SK-N-SH treated with all-trans-retinoic acid at 6 μM for 48 hours (cell line): ENCODE measurements at regions not wholly inside any gene's neighbourhood (a gene's known extent, or its start where the extent isn't known, plus 50 kb on each side); places are given as distances from the start of the nearest gene placed in this dataset.

ENCODE experiments used
- ATAC-seq: fragments of 200-7000 bp; cut with Tn5 transposase; 3 replicates; pipeline ENCODE4 v1.9.1; 2020; ENCODE audit warnings: mild to moderate bottlenecking, moderate library complexity
- BACH2 ChIP-seq: fragments of 250-450 bp; sonication (Bioruptor Pico); IDR thresholded peaks from 2 replicates; pipeline ENCODE4 v1.9.0; 2021; ENCODE audit warnings: mild to moderate bottlenecking, borderline replicate concordance
- CREB5 ChIP-seq: fragments of 250-450 bp; sonication (Bioruptor Pico); IDR thresholded peaks from 2 replicates; pipeline ENCODE4 v1.5.1; 2020; ENCODE audit warnings: low read depth, mild to moderate bottlenecking, moderate library complexity
- CSDC2 ChIP-seq: fragments of 250-450 bp; sonication (Bioruptor Pico); IDR thresholded peaks from 2 replicates; pipeline ENCODE4 v1.5.0; 2020; ENCODE audit warnings: mild to moderate bottlenecking, moderate library complexity
- ESRRG ChIP-seq: fragments of 250-450 bp; sonication (Bioruptor Pico); IDR thresholded peaks from 2 replicates; pipeline ENCODE4 v1.6.1; 2021; ENCODE audit warnings: mild to moderate bottlenecking
- GLIS3 ChIP-seq: fragments of 250-450 bp; sonication (Bioruptor Pico); IDR thresholded peaks from 2 replicates; pipeline ENCODE4 v1.5.0; 2020; ENCODE audit warnings: mild to moderate bottlenecking, moderate library complexity
- ISL1 ChIP-seq: fragments of 250-450 bp; sonication (Bioruptor Pico); IDR thresholded peaks from 2 replicates; pipeline ENCODE4 v2.1.2; 2022; ENCODE audit warnings: mild to moderate bottlenecking, moderate library complexity
- OSR1 ChIP-seq: fragments of 250-450 bp; sonication (Bioruptor Pico); IDR thresholded peaks from 2 replicates; pipeline ENCODE4 v1.8.0; 2022; ENCODE audit warnings: moderate library complexity, mild to moderate bottlenecking, inconsistent platforms
- PATZ1 ChIP-seq: fragments of 250-450 bp; sonication (Bioruptor Pico); IDR thresholded peaks from 2 replicates; pipeline ENCODE4 v1.8.0; 2020; ENCODE audit warnings: mild to moderate bottlenecking, moderate library complexity, borderline replicate concordance
- PPARA ChIP-seq: fragments of 250-450 bp; sonication (Bioruptor Pico); IDR thresholded peaks from 2 replicates; pipeline ENCODE4 v1.5.0; 2020; ENCODE audit warnings: mild to moderate bottlenecking, borderline replicate concordance
- RARB ChIP-seq: fragments of 250-450 bp; sonication (Bioruptor Pico); IDR thresholded peaks from 2 replicates; pipeline ENCODE4 v1.8.0; 2021; ENCODE audit warnings: mild to moderate bottlenecking, moderate library complexity
- SNAI2 ChIP-seq: fragments of 250-450 bp; sonication (Bioruptor Pico); IDR thresholded peaks from 2 replicates; pipeline ENCODE4 v1.5.0; 2020; ENCODE audit warnings: mild to moderate bottlenecking, moderate library complexity
- TCF4 ChIP-seq: fragments of 250-450 bp; sonication (Bioruptor Pico); IDR thresholded peaks from 2 replicates; pipeline ENCODE4 v1.8.0; 2021; ENCODE audit warnings: mild to moderate bottlenecking, moderate library complexity, borderline replicate concordance
- TOX ChIP-seq: fragments of 250-450 bp; sonication (Bioruptor Pico); IDR thresholded peaks from 2 replicates; pipeline ENCODE4 v1.8.0; 2021; ENCODE audit warnings: mild to moderate bottlenecking, moderate library complexity, borderline replicate concordance
- TSHZ2 ChIP-seq: fragments of 250-450 bp; sonication (Bioruptor Pico); IDR thresholded peaks from 2 replicates; pipeline ENCODE4 v1.5.0; 2020; ENCODE audit warnings: mild to moderate bottlenecking, moderate library complexity
- ZC3H10 ChIP-seq: fragments of 250-450 bp; sonication (Bioruptor Pico); IDR thresholded peaks from 2 replicates; pipeline ENCODE4 v1.5.1; 2021; ENCODE audit warnings: mild to moderate bottlenecking, moderate library complexity
- ZFP3 ChIP-seq: fragments of 250-450 bp; sonication (Bioruptor Pico); IDR thresholded peaks from 2 replicates; pipeline ENCODE4 v1.5.0; 2020; ENCODE audit warnings: mild to moderate bottlenecking, moderate library complexity
- ZNF565 ChIP-seq: fragments of 450-650 bp; formaldehyde crosslinking; conservative IDR thresholded peaks from 2 replicates; pipeline ENCODE4 v1.5.0; 2020; ENCODE audit warnings: low read depth, mild to moderate bottlenecking, moderate library complexity

GRCh38 chr14:24712909-24713308, 78.9 kb upstream of the GZMB start:
- no peak for TF ChIP-seq RARB
- TF ChIP-seq PATZ1 (CRISPR knock-in tag): no peak
- TF ChIP-seq SNAI2 (CRISPR knock-in tag): no peak
- no peak for TF ChIP-seq TOX
- no peak for TF ChIP-seq TCF4 (CRISPR knock-in tag)
- no peak for TF ChIP-seq ZC3H10 (CRISPR knock-in tag)
- TF ChIP-seq CSDC2 (CRISPR knock-in tag): no peak
- no peak for TF ChIP-seq ISL1 (CRISPR knock-in tag)
- TF ChIP-seq BACH2: no peak
- TF ChIP-seq TSHZ2 (CRISPR knock-in tag): no peak
- TF ChIP-seq, all 23 proteins: peak for 0
- ATAC-seq: no peak

- ATAC-seq: no peak
These were observed 78.4 kb upstream of the GZMB start for GRCh38 chr14:24712374-24712773.

More at GRCh38 chr14:24712374-24712773, 78.4 kb upstream of the GZMB start:
- TF ChIP-seq ZFP3 (CRISPR knock-in tag): no peak
- no peak for TF ChIP-seq TCF4 (CRISPR knock-in tag)
- TF ChIP-seq OSR1 (CRISPR knock-in tag): no peak
- no peak for TF ChIP-seq RARB
- TF ChIP-seq SNAI2 (CRISPR knock-in tag): no peak
- no peak for TF ChIP-seq ESRRG (CRISPR knock-in tag)
- no peak for TF ChIP-seq CREB5 (CRISPR knock-in tag)
- no peak for TF ChIP-seq ZC3H10 (CRISPR knock-in tag)
- TF ChIP-seq PATZ1 (CRISPR knock-in tag): no peak
- no peak for TF ChIP-seq ZNF565 (CRISPR knock-in tag)
- no peak for TF ChIP-seq TOX
- TF ChIP-seq GLIS3: no peak
- no peak for TF ChIP-seq PPARA (CRISPR knock-in tag)
- no peak for TF ChIP-seq TSHZ2 (CRISPR knock-in tag)
